NCI-H2196 treated with DMSO at 0.1 percent for 48 hours (cell line): ENCODE measurements at regions not wholly inside any gene's neighbourhood (a gene's known extent, or its start where the extent isn't known, plus 50 kb on each side); places are given as distances from the start of the nearest gene placed in this dataset.

Experiments
- DNase-seq: peaks from one replicate; lab custom pipeline; 2025; ENCODE audit not compliant: unreplicated experiment; lab: John Stamatoyannopoulos, UW

DNA sequence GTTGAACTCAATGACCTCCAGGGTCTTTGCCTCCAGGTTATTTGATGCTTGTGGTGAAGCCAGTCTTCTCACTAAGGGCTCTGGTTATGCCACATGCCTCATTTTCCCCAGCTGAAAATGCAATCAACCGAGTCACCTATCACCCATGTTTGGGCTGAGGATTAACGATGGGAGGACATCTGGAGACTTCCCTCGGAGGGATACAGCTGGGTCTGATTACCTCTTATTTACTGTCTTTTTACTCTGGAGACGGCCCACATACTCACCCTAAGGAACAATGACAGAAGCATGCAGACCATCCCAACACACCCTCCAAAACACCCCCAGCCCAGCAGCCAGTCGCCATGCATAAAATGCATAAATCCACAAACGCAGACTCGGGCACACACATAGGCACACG, 187.4 kb downstream of the OPA1 start:
- no peak for DNase-seq

DNA sequence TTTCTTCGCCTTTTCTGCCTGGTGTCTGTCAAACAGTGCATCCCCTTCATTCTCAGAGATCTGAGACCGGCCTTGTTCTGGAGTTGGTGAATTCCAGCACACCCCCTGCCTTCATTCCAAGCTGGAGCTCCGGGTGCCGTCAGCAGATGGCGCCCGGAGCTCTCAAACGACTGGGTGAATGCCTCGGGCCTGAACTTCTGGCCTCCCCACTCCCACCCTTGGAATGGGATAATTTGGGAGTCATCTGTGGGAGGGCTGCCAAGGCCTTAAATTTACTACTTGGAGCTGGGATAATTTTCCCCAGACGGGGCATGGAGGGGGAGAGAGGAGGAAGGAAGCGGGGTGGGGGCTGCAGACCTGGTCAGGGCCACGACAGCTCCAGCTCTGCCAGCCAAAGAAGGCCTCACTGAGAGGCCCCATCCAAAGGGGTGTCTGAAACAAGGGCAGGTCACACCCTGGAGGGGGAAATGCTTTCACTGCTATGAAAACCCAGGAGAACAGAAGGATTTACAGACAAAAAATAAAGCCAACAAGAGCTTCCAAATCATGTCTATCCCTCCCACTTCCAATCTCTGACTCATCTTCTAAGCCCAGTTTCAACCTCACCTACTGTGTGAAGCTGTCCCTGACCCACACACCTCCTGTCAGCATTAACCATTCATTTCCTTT, 187.9 kb downstream of the OPA1 start:
- DNase-seq, result peak; percentile 83

DNA sequence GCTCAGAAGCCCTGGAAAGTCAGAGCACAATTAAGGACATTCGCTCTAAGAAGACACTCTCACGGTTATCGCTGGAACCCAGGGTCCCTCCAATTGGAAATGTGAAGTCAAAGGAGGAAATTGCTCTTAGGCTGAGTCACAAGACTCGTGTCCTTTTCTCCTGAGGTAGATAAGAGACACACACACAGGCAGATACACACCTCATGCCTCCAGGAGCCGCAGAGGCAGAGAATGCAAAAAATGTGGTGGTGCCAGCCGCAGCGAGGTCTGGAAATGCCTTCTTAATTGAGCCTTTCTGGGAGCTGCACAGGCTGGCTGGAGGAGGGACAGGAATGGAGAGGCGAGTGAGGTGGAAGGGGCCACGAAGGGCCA, 189.3 kb downstream of the OPA1 start:
- no peak for DNase-seq

DNA sequence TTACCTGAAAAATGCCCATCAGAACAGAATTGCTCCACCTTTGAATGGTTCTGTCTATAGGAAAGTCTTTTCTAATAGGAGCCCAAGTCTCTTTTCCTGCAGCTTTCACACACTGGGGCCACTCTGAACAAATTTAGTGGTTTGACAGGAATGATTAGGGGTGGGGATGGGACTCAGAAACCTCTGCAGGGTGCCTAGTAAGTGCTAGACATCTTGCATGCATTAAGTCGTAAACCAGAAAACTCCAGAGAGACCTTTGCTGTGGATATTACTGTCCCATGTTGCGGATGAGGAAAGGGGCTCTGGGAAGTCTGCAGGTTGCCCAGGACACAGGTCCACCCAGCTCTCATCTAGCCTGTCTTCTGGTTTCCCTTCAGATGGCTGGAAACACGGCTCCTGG, 189.7 kb downstream of the OPA1 start:
- DNase-seq, result no peak

DNA sequence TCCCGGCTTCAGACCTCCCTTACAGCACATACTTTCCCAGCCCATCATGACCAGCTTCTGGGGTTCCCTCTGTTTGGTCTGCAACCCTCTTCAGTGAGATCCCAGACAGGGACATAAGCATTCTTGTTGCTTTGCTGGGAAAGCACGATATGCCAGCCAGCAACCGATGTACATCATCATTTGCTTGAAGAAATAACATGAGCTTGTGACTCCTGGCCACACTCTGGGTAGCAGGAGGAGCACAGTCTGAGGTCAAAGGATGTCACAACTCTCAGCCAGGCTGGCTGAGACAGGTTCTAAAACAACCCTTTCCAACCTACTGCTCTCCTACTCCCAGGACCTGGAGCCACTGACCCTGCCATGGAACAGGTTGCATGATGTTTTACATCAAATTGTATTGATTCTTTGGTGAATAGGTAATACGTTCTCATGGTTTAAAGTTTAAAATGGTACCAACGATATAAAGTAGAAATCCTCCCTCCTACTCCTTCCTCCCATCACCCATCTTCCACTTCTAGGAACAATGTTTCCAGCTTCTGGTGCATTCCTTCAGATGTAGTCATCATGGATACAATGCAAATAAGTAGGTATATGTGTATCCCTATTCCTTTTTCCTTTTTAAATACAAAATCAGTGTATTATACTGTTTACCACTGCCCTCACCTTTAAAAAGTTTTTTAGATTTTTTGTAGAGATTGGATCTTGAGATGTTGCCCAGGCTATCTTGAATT, 190.3 kb downstream of the OPA1 start:
- no peak for DNase-seq

DNA sequence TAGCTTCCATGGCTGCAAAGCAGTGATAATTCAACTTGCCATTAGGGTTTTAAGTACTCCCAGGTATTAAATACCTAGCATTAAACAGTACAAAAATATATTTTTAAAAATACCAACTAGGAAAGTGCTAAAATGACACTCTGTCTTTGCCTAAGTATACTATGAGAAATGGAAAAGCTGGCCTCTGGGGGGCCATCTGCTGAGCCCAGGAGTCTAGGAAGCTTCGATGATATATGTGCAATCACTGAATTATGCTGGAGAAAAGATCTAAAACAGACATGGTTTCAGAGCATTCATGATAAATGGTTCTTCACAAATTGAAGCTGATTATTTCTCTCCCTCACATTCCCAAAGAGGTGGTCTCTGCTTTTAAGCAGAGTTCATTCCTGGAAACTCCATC, 191.8 kb downstream of the OPA1 start:
- DNase-seq, result no peak

DNA sequence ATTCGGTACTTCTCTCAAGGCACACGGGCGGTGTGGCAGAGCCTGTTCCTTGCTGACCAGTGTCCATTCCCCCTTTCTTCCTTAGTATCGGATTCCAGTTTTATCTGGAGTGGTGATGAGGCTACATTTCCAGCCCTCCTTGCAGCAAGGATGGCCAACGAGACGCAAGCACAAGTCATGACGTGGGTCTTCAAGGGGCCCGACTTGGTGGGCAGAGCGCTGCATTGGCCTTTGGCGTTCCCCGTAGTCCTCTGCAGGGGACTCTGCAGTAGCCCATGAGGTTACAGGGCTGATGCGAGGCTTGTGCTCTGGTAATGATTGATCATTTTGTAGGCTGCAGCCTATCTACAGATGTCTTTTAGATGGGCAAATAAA, 194.5 kb downstream of the OPA1 start:
- DNase-seq, result no peak

DNA sequence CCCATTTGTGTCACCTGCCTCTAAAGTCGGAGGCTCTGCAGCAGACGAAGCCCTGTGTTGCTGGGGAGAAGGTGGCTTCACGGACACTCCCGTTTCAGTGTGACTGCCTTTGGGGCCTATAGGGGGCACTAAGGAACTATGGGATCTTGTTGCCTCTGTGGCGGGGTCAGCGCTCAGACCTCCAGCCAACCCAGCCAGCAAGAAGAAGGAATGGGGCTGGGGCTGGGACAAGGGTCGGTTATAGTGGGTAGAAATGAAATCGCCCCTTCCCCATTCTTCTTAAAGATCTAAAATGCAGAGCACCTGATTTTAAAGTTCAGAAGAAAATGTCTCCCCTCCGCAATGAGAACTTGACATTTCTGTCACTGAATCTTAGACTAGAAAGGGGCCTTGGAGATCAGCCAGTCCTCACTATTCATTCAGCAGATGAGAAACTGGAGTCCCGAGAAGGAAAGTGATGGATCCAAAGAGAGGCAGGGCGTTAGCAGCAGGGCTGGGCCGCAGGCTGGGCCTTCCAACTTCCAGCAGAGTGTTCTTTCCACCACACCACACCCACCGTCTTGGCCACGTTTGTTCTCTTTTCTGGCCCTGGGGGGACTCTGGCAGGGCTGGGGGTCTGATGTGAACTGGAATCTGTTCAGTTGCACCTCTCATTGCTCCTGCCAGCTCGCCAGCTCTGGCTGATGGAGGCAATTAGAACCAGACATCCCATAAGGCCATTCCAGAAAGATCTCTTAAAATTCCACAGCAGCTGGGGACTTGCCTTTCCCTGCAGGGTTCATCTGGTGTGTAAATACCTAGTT, 195.4 kb downstream of the OPA1 start:
- peak; percentile 88 for DNase-seq

DNA sequence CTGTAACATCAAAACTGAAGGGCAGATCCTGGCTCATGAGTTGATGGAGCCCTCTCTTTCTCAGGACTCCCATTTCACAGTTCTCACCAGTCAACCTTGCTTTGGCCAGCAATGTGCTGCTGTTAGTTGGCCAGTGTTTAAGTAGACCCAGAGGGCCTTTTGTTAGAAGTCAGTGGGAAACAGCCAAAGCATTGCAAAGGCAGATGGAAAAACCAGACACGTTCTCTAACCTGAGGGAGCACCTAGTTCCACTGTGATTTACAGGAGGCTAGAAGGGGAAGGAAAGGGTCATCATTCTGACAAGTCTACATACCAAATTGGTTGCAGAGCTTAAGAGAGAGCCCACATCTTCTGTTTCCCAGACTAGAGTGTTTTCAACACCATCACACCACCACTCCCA, 196.4 kb downstream of the OPA1 start:
- DNase-seq, result no peak

DNA sequence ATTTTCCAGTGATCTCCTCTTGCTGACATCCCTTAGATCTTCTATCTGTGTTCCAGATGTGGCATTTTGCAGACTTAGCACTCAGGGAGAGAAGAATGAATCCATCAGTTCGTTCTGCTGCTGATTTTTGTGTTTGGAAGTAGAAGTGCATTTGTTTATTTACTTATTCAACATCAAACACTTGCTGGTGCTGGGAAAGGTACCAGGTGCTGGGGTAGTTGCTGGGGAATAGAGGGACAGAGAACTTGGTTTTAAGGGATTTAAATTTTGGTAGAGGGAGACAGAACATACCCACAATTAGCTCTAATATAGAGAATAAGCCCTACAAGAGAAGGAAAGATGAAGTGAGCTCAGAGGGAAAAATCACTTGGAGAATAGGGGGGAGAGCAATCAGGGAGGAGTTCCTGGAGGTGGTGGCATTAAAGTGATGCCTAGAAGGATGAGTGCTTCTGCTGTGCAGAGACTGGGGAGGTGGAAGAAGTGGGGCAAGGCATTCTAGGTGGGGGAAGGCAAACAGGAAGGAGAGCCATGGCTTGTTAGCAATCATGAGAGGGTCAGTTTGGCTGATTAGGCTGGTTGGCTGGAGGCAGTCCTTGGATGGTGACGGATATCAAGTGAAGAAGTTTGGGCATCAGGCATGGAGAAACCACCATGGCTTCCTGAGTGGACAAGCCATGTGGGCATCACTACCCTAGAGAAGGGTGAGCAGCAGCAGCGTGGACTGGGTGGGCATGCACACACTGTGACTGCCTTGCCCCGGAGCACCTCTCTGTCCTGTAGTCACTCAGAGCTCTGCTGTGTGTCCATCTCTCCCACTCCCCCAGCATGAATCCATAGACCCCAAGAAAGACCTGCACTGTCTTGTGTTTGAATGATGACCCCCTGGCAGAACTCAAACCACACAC, 197.3 kb downstream of the OPA1 start:
- DNase-seq, result no peak

DNA sequence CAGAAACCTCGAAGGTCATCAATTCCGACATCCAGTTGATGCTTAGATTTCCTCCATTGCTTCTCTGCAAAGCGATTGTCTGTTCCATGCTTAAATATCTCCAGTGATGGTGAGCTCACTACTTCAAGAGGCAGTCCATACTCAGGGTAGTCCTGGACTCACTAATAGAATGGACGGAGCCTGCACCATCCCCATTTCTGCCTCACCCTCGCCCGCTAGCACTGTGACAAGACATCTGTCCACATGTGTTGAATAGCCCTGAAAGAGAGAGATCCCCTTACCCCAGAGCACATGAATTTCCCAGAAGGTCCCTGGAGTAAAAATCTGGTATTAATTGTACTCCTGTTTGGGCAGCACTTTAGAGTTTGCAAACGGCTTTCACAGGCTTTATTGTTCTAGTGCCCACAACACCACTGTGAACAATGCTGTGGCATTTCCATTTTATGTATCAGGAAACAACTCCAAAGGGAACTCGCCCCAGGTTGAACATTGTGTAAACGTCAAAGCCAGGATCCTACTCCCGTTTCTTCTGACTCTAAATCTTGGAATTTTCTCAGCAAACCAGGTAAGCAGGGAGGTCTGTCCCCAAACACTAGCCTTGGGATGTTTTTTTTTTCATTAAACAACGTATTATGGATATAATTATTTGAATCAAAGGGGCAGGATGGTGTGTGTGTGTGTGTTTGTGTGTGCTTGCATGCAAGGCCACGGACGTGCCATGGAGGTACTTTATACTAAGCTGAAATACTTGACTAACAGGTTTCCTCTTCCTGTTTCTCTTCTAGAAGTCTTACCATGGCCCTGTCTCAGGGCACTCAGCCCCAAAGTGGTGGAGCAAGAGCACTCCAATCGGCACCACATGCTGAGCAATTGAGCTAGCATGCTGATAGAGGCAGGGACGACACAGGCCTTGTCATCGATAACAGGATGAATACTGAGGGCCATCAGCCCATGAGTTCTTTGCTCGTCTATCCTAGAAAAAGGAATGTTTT, 198.3 kb downstream of the OPA1 start:
- peak; percentile 30 for DNase-seq

DNA sequence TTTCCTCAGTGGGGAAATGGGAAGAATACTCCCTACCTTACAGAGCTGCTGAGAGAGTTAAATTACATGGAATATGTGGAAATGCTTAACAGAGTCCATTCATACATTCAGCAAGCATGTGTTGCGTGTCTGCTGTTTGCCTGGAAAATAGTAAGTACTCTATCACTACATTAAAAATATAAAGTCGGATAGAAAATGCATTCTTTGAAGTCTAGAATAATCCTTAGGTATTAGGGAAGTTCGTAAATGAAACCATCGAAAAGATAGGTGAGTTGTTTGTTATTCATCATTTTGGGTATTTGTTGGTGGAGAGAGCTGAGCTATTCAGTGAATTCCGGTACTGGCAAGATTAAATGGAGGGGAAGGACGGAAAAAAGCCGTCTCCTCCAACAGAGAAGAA, 200.1 kb downstream of the OPA1 start:
- no peak for DNase-seq

DNA sequence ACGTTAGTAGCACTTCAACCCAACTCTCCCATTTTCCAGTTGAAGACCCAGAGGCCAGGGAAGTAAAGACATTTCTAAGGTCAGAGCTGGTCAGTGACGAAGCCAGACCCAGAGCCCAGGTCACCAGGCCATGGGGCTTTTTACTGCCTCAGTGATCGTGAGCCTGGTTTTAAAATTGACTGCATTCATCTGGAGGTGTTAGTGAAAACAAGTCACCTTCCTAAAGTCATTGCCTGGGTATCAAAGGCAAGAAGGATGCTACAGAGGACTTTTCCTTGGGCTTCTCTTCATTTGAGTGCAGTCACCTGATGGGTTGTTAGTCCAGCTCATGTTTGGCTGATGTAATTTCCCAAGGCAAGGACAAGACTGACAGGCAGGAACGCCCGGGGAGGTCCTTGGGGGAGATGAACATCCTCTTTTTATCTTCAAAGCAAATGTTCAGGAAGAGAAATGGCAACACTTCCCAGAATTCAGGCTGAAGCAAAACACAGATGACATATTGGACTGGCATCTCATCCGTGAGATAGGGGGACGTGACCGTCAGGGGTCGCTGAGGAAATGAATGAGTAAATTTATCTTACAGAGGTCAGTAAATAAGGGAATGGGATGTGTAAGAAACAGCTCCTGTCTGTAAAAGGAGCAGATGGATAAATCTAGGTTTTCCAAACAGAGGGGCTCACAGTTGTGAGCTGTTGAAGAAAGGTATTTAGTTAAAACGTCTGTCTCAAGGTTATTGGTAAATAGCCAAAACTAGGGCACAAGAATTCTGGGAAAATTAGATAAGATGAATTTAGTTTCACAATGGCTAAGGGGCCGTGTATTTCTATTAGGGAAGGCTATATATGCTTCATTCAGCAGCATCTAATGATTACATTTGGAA, 201.2 kb downstream of the OPA1 start:
- DNase-seq, result no peak

DNA sequence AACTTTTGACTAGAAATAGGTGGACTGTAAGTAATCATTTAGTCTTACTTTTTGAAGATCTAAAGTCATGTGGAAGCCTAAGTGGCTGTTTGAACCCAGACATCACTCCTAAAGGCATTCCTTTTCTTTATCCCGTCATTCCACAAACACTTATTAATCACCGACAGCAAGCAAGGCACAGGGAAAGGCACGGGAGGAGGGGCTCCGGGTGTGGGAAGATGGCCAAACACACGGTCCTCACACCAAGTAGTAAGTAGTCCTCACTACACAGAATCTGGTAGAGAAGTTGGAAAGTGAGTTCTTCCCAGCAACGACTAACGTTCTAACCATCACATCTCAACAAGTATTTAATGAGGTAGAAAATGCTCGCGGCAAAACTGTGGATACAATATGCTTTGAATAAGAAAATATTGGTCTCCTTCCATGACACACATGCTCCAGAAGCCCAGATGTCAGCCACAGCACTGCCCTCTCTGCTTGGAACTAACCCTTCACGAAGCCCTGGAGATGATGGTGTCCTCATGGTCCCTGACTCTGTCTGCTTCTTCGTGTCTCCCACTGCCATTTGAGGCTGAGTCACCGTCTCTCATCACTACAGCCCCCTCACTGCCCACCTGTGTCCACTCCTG, 202.2 kb downstream of the OPA1 start:
- DNase-seq, result no peak

DNA sequence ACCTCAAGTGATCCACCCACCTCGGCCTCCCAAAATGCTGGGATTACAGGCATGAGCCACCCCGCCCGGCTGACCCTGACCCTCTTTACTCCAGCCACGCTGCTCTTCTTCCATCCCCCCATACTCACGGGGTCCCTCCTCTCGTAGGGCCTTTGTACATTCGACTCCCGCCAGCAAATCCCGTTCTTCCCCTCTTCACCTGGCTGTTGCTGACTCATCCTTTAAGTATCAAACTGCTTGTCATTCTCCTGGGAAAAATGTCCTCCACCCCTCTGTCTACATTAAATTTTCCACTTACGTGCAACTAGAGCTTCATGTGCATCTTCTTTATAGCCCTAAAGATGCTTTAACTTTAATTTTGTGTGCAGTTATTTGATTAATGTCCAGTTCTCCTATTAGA, 203.1 kb downstream of the OPA1 start:
- DNase-seq, result no peak

DNA sequence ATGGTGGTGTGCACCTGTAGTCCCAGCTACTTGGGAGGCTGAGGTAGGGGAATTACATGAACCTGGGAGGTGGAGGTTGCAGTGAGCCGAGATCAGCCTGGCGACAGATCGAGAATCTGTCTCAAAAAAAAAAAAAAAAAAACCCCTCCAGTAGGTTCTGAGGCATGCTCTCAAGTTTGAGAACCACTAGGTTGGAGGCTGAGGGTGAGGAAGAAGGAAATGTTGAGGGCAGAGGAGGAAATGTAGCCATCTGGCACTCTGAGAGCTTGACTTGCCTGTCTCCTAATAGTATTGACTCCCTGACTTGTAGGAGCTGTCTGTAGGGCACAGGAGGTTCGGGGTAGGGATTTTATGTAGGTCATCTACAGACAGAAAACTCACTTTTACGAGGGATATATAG, 204.6 kb downstream of the OPA1 start:
- DNase-seq, result no peak

DNA sequence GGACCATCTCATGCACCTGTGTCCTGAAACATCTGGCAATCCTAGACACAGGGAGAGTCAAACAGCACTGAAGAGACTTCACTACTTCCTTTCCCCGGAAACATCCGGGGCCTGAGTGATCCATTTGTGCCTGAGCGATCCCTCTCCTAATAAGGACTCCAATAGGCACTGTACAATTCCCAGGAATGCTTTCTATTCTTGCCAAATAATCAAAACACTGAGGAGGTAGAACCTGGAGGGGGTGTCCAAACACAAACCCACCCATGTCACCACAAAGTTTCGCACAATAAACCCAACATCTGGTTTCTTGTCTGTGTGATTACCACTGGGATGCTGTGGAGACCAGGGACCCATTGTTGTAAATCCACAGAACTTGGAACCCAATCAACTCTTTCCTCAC, 205.0 kb downstream of the OPA1 start:
- no peak for DNase-seq
